Thoracic aorta (tissue), 2 donors: ENCODE measurements at regions not wholly inside any gene's neighbourhood (a gene's known extent, or its start where the extent isn't known, plus 50 kb on each side); places are given as distances from the start of the nearest gene placed in this dataset.

Source experiments
- ATAC-seq: fragments of 150-250 bp; one replicate; pipeline ENCODE4 v1.8.0; 2017; ENCODE audit warnings: low read depth; ENCODE audit not compliant: insufficient number of reproducible peaks, low FRiP score
- DNase-seq: peaks from one replicate; pipeline ENCODE4 v3.0.0-alpha.2; 2020; ENCODE audit warnings: low spot score
- H3K27ac ChIP-seq, 2 donors: fragments of 200-600 bp; sonication (generic); 1 replicate in 1 of 2; 2 replicates in 1 of 2; pipeline ENCODE4 v1.5.1; 2016; ENCODE audit warnings: mild to moderate bottlenecking in 2 of 2, moderate library complexity in 2 of 2
- H3K27me3 ChIP-seq: fragments of 200-600 bp; sonication (generic); replicated peaks from 2 replicates; pipeline ENCODE4 v1.6.0; 2016; ENCODE audit warnings: mild to moderate bottlenecking; ENCODE audit not compliant: insufficient read depth
- H3K36me3 ChIP-seq: fragments of 200-600 bp; sonication (generic); one replicate; pipeline ENCODE4 v1.5.1; 2016
- H3K4me1 ChIP-seq, 2 donors: fragments of 200-600 bp; sonication (generic); 1 replicate in 1 of 2; 2 replicates in 1 of 2; pipeline versions ENCODE4 v1.5.1 to v1.6.0; 2016; ENCODE audit warnings: low read depth in 2 of 2, mild to moderate bottlenecking in 1 of 2; ENCODE audit not compliant: control insufficient read depth in 1 of 2
- H3K4me3 ChIP-seq: fragments of 200-600 bp; sonication (generic); 2 replicates; pipeline ENCODE4 v1.5.1; 2016; ENCODE audit warnings: mild to moderate bottlenecking
- H3K9me3 ChIP-seq: fragments of 200-600 bp; sonication (generic); 2 replicates; pipeline ENCODE4 v1.5.1; 2016
- TF ChIP-seq, protein P1 (sequence below): fragments of 200-600 bp; sonication (generic); IDR thresholded peaks from one replicate; pipeline ENCODE4 v1.5.1; 2019; ENCODE audit warnings: antibody characterized with exemption

DNA sequence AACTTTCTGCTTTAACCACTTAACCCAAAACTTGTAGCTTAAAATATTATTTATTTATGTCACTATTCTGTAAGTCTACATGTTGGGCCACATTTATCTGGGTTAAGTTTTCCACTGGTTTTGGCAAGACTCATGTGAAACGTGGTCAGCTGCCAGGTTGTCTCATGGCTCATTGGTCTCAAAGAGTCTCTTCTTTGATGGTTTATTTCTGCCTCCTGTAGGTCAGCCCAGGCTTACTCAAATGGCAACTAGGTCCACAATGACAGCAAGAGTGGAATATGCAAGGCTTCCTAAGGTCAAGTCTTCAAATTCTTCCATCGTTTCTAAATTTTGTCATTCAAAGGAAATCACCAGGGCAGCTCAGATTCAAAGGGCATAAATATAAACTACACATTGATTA, 828.7 kb downstream of the PCDH7 start:
- Histone ChIP-seq H3K4me1 (no peaks in the 10 kb centered on the region), H3K36me3 (no peaks in the 10 kb centered on the region), H3K4me3 (no peak overlapping the region), H3K9me3 (no peaks in the 10 kb centered on the region), H3K27ac (no peak overlapping the region), H3K27me3 (no peaks in the 10 kb centered on the region)
- ATAC-seq = no peak
- DNase-seq = no peak
- TF ChIP-seq, protein P1, sequence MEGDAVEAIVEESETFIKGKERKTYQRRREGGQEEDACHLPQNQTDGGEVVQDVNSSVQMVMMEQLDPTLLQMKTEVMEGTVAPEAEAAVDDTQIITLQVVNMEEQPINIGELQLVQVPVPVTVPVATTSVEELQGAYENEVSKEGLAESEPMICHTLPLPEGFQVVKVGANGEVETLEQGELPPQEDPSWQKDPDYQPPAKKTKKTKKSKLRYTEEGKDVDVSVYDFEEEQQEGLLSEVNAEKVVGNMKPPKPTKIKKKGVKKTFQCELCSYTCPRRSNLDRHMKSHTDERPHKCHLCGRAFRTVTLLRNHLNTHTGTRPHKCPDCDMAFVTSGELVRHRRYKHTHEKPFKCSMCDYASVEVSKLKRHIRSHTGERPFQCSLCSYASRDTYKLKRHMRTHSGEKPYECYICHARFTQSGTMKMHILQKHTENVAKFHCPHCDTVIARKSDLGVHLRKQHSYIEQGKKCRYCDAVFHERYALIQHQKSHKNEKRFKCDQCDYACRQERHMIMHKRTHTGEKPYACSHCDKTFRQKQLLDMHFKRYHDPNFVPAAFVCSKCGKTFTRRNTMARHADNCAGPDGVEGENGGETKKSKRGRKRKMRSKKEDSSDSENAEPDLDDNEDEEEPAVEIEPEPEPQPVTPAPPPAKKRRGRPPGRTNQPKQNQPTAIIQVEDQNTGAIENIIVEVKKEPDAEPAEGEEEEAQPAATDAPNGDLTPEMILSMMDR = no peak

DNA sequence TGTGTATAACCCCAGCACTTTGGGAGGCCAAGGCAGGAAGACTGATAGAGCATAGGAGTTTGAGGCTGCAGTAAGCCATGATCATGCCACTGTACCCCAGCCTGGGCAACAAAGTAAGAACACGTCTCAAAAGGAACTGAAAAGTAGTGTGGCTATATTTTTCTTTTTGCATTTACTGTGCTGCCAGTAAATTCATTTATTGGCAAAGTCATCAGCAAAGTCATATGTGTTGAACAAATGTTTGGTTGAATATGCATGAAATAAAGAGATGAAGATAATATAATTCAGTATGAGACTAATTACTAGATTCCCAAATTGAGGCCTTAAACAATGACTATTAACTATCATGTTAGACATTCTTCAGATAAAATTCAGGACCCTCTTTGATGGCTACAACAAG, 829.1 kb downstream of the PCDH7 start:
- Histone ChIP-seq H3K27me3 (no peaks in the 10 kb centered on the region), H3K4me1 (no peaks in the 10 kb centered on the region), H3K36me3 (no peaks in the 10 kb centered on the region), H3K27ac (no peak overlapping the region), H3K9me3 (no peaks in the 10 kb centered on the region), H3K4me3 (no peak overlapping the region)
- ATAC-seq (no peak), DNase-seq (no peak)
- TF ChIP-seq, protein P1 = no peak

DNA sequence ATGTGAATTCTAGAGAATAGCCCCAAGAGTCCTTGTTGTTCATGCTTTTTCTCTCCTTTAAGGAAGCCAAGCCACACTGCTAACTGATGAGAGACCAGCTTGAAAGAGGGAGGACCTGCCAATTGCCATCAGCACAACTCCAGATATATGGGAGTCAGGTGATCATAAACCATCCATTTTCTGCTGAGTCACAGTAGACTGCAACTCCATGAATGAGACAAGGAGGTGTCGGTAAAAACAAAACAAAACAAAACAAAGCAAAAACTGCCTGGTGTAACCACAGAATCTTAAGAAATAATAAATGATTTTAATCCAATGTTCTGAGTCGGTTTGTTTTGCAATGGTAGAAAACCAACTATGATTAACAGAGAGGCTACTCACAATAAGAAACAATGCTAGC, 837.3 kb downstream of the PCDH7 start:
- ATAC-seq = no peak
- Histone ChIP-seq H3K4me1 (no peaks in the 10 kb centered on the region), H3K9me3 (no peaks in the 10 kb centered on the region), H3K36me3 (no peaks in the 10 kb centered on the region), H3K27me3 (no peaks in the 10 kb centered on the region), H3K27ac (no peak overlapping the region), H3K4me3 (no peak overlapping the region)
- TF ChIP-seq, protein P1 = no peak
- DNase-seq = no peak

GRCh38 chr4:31573554-31573953, 853.4 kb downstream of the PCDH7 start:
- Histone ChIP-seq H3K4me1 (no peaks in the 10 kb centered on the region), H3K36me3 (no peaks in the 10 kb centered on the region), H3K9me3 (no peaks in the 10 kb centered on the region), H3K27me3 (no peaks in the 10 kb centered on the region), H3K4me3 (no peak overlapping the region), H3K27ac (no peak overlapping the region)
- ATAC-seq = no peak
- TF ChIP-seq, protein P1 = no peak
- DNase-seq = no peak

GRCh38 chr4:31575504-31575903, 855.3 kb downstream of the PCDH7 start:
- H3K27me3 ChIP-seq = no peaks in the 10 kb centered on the region
- H3K9me3 ChIP-seq = no peaks in the 10 kb centered on the region
- H3K27ac ChIP-seq = no peak overlapping the region

More at GRCh38 chr4:31575504-31575903, 855.3 kb downstream of the PCDH7 start:
- no peaks in the 10 kb centered on the region for H3K4me1 ChIP-seq
- H3K36me3 ChIP-seq = no peaks in the 10 kb centered on the region
- no peak overlapping the region for H3K4me3 ChIP-seq
- ATAC-seq (no peak), DNase-seq (no peak)
- TF ChIP-seq, protein P1 = no peak
